SK-N-MC (cell line): ENCODE measurements at regions not wholly inside any gene's neighbourhood (a gene's known extent, or its start where the extent isn't known, plus 50 kb on each side); places are given as distances from the start of the nearest gene placed in this dataset.

ENCODE experiments used
- DNase-seq: peaks from one replicate; pipeline ENCODE4 v3.0.0-alpha.2; 2011; ENCODE audit warnings: low read depth, low spot score
- H3K27ac ChIP-seq: fragments of 200-600 bp; sonication (generic); 2 replicates; pipeline ENCODE4 v1.5.1; 2016; ENCODE audit warnings: mixed run types
- H3K36me3 ChIP-seq: fragments of 200-600 bp; sonication (generic); 2 replicates; pipeline ENCODE4 v1.6.1; 2017; ENCODE audit warnings: antibody characterized with exemption, low read length, mixed read lengths; ENCODE audit not compliant: insufficient read depth
- H3K4me3 ChIP-seq: fragments of 200-600 bp; sonication (generic); 2 replicates; pipeline ENCODE4 v1.5.1; 2016
- H3K9ac ChIP-seq: fragments of 200-600 bp; sonication (generic); 2 replicates; pipeline ENCODE4 v1.8.0; 2017; ENCODE audit warnings: mixed run types, mixed read lengths; ENCODE audit not compliant: insufficient read length
- H3K9me3 ChIP-seq: fragments of 200-600 bp; sonication (generic); 2 replicates; pipeline ENCODE4 v1.6.1; 2017; ENCODE audit warnings: low read depth, mild to moderate bottlenecking, antibody characterized with exemption, low read length, moderate library complexity, mixed read lengths
- EZH2 ChIP-seq: fragments of 200-600 bp; sonication (generic); IDR thresholded peaks from one replicate; pipeline ENCODE4 v1.6.1; 2017; ENCODE audit warnings: antibody characterized with exemption
- FOXP2 ChIP-seq: optimal IDR thresholded peaks from 2 replicates; pipeline ENCODE3; 2011; ENCODE audit warnings: mild to moderate bottlenecking, moderate library complexity; ENCODE audit not compliant: insufficient read depth; ENCODE audit errors: extremely low read length, control extremely low read depth
- POLR2AphosphoS5 ChIP-seq: IDR thresholded peaks from 2 replicates; pipeline ENCODE4 v1.6.1; 2012; ENCODE audit warnings: mild to moderate bottlenecking, low read depth, low read length, borderline replicate concordance

- no peak for DNase-seq
- Histone ChIP-seq H3K4me3 (no peak overlapping the region), H3K9me3 (no peaks in the 10 kb centered on the region), H3K36me3 (no peaks in the 10 kb centered on the region), H3K27ac (no peak overlapping the region), H3K9ac (no peak overlapping the region)
- TF ChIP-seq EZH2: no peak
- TF ChIP-seq POLR2AphosphoS5: no peak
Observed at GRCh38 chr2:12074845-12075217, 328.4 kb downstream of the LPIN1 start.

GRCh38 chr2:12075603-12076002 lies 329.2 kb downstream of the LPIN1 start:
- H3K9ac ChIP-seq: no peak overlapping the region
- no peaks in the 10 kb centered on the region for H3K9me3 ChIP-seq
- no peak for DNase-seq
- H3K27ac ChIP-seq: no peak overlapping the region
- no peaks in the 10 kb centered on the region for H3K36me3 ChIP-seq
- no peak overlapping the region for H3K4me3 ChIP-seq
- no peak for TF ChIP-seq FOXP2
- TF ChIP-seq POLR2AphosphoS5: no peak
- TF ChIP-seq EZH2: no peak

GRCh38 chr2:12076810-12077209 lies 330.4 kb downstream of the LPIN1 start:
- Histone ChIP-seq H3K27ac (no peak overlapping the region), H3K9me3 (no peaks in the 10 kb centered on the region), H3K36me3 (no peaks in the 10 kb centered on the region), H3K4me3 (no peak overlapping the region), H3K9ac (no peak overlapping the region)
- TF ChIP-seq FOXP2 (no peak), EZH2 (no peak), POLR2AphosphoS5 (no peak)
- no peak for DNase-seq

GRCh38 chr2:12080360-12080759 lies 333.9 kb downstream of the LPIN1 start:
- Histone ChIP-seq H3K27ac (no peak overlapping the region), H3K36me3 (no peaks in the 10 kb centered on the region), H3K9ac (no peak overlapping the region), H3K9me3 (no peaks in the 10 kb centered on the region), H3K4me3 (no peak overlapping the region)
- TF ChIP-seq FOXP2 (no peak), EZH2 (no peak), POLR2AphosphoS5 (no peak)
- DNase-seq: no peak

GRCh38 chr2:12081481-12082210 lies 335.2 kb downstream of the LPIN1 start:
- no peak for DNase-seq
- Histone ChIP-seq H3K9ac (no peak overlapping the region), H3K4me3 (no peak overlapping the region), H3K9me3 (no peaks in the 10 kb centered on the region), H3K27ac (no peak overlapping the region), H3K36me3 (no peaks in the 10 kb centered on the region)
- no peak for TF ChIP-seq FOXP2

GRCh38 chr2:12083081-12083581 lies 336.7 kb downstream of the LPIN1 start:
- Histone ChIP-seq H3K27ac (no peak overlapping the region), H3K4me3 (no peak overlapping the region), H3K9me3 (no peaks in the 10 kb centered on the region), H3K36me3 (no peaks in the 10 kb centered on the region), H3K9ac (no peak overlapping the region)
- no peak for DNase-seq
- TF ChIP-seq FOXP2 (no peak), POLR2AphosphoS5 (no peak), EZH2 (no peak)

GRCh38 chr2:12083713-12084419 lies 337.4 kb downstream of the LPIN1 start:
- Histone ChIP-seq H3K27ac (no peak overlapping the region), H3K9ac (no peak overlapping the region), H3K36me3 (no peaks in the 10 kb centered on the region)

GRCh38 chr2:12087175-12087574 lies 340.7 kb downstream of the LPIN1 start:
- no peak for DNase-seq
- Histone ChIP-seq H3K9me3 (no peaks in the 10 kb centered on the region), H3K27ac (no peak overlapping the region), H3K4me3 (no peak overlapping the region), H3K36me3 (no peaks in the 10 kb centered on the region), H3K9ac (no peak overlapping the region)
- no peak for TF ChIP-seq FOXP2
- TF ChIP-seq POLR2AphosphoS5: no peak
- TF ChIP-seq EZH2: no peak

More at GRCh38 chr2:12083713-12084419, 337.4 kb downstream of the LPIN1 start:
- no peak for DNase-seq
- Histone ChIP-seq H3K4me3 (no peak overlapping the region), H3K9me3 (no peaks in the 10 kb centered on the region)
- TF ChIP-seq EZH2 (no peak), POLR2AphosphoS5 (no peak), FOXP2 (no peak)
